ENCODE measurements at regions not wholly inside any gene's neighbourhood (a gene's known extent, or its start where the extent isn't known, plus 50 kb on each side); places are given as distances from the start of the nearest gene placed in this dataset.

DNA sequence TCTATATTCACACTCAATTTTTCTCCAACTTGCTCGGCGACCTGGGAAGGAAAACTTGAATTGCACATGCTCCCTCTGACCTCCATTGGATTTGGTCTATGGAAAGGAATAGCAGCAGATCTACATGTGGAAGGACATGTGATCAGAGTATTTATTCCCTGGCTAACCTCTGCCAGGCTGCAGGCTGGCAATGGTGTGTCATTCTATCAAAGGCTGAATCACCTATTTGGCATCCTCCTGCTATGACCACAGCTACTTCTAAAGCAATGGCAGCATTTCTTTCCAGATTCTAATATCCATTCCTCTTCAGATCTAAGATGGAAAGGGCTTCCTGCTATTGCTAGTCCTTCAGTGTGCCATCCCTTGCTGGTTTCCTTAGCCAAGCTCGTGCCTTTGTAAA lies 144.3 kb upstream of the FREM2 start:
- TF ChIP-seq YY1 (IDR thresholded peaks at IDR 0.05; ENCODE audit: low read depth): no peak
- no peak for TF ChIP-seq POLR2AphosphoS5 (IDR thresholded peaks at IDR 0.05; ENCODE audit: low read depth, low read length)
- TF ChIP-seq, protein P1, sequence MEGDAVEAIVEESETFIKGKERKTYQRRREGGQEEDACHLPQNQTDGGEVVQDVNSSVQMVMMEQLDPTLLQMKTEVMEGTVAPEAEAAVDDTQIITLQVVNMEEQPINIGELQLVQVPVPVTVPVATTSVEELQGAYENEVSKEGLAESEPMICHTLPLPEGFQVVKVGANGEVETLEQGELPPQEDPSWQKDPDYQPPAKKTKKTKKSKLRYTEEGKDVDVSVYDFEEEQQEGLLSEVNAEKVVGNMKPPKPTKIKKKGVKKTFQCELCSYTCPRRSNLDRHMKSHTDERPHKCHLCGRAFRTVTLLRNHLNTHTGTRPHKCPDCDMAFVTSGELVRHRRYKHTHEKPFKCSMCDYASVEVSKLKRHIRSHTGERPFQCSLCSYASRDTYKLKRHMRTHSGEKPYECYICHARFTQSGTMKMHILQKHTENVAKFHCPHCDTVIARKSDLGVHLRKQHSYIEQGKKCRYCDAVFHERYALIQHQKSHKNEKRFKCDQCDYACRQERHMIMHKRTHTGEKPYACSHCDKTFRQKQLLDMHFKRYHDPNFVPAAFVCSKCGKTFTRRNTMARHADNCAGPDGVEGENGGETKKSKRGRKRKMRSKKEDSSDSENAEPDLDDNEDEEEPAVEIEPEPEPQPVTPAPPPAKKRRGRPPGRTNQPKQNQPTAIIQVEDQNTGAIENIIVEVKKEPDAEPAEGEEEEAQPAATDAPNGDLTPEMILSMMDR (IDR thresholded peaks at IDR 0.05): no peak
- TF ChIP-seq TAF1 (IDR thresholded peaks at IDR 0.05; ENCODE audit: borderline replicate concordance, low read depth, low read length): no peak
- TF ChIP-seq, protein P2, sequence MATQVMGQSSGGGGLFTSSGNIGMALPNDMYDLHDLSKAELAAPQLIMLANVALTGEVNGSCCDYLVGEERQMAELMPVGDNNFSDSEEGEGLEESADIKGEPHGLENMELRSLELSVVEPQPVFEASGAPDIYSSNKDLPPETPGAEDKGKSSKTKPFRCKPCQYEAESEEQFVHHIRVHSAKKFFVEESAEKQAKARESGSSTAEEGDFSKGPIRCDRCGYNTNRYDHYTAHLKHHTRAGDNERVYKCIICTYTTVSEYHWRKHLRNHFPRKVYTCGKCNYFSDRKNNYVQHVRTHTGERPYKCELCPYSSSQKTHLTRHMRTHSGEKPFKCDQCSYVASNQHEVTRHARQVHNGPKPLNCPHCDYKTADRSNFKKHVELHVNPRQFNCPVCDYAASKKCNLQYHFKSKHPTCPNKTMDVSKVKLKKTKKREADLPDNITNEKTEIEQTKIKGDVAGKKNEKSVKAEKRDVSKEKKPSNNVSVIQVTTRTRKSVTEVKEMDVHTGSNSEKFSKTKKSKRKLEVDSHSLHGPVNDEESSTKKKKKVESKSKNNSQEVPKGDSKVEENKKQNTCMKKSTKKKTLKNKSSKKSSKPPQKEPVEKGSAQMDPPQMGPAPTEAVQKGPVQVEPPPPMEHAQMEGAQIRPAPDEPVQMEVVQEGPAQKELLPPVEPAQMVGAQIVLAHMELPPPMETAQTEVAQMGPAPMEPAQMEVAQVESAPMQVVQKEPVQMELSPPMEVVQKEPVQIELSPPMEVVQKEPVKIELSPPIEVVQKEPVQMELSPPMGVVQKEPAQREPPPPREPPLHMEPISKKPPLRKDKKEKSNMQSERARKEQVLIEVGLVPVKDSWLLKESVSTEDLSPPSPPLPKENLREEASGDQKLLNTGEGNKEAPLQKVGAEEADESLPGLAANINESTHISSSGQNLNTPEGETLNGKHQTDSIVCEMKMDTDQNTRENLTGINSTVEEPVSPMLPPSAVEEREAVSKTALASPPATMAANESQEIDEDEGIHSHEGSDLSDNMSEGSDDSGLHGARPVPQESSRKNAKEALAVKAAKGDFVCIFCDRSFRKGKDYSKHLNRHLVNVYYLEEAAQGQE (IDR thresholded peaks at IDR 0.05; ENCODE audit: low read depth, low read length): no peak
- no peak for TF ChIP-seq TEAD4 (IDR thresholded peaks at IDR 0.05; ENCODE audit: borderline replicate concordance, insufficient read depth)
- TF ChIP-seq EP300 (IDR thresholded peaks at IDR 0.05; ENCODE audit: borderline replicate concordance in 1 of 2, low read depth in 1 of 2, low read length in 1 of 2): no peak
- TF ChIP-seq SIN3A (IDR thresholded peaks at IDR 0.05; ENCODE audit: borderline replicate concordance, low read depth, low read length): no peak

Data from SK-N-SH (cell line).